ENCODE measurements at regions not wholly inside any gene's neighbourhood (a gene's known extent, or its start where the extent isn't known, plus 50 kb on each side); places are given as distances from the start of the nearest gene placed in this dataset.

DNA sequence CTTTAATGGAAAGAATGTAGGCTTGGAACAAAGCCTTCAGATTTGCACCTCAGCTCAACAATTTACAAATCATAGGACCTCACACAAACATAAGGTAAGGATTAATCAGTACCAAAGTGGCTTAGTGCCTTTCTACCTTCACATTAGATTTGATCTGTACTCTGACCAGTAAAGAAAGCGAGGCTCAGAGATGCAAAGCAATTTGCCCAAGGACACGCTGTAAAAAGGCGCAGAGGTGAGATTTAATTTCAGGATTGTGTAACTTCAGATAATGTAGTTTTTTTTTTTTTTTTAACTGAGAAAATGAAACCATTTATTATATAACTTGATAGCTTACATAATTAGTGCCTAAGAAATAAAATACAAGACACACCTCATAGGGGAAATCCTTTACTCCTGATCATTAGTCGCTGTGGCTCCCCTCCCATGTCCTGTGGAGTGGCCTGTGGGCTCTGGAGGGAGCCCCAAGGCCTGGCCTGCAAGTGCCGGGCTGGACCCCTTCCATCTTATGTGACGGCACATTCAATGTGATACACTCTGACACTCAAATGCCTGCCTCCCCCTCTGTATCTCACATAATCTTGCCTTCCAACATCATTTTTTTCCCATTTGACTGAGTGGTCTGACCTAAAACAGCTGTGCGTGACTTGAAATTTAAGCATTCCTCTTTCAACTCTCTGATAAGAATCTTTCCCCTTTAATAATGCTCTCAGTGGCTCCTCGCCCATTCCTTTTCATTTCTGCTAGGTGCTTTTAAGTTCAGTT is 426.5 kb upstream of the DAB1 start:
- DNase-seq: no peak

DNA sequence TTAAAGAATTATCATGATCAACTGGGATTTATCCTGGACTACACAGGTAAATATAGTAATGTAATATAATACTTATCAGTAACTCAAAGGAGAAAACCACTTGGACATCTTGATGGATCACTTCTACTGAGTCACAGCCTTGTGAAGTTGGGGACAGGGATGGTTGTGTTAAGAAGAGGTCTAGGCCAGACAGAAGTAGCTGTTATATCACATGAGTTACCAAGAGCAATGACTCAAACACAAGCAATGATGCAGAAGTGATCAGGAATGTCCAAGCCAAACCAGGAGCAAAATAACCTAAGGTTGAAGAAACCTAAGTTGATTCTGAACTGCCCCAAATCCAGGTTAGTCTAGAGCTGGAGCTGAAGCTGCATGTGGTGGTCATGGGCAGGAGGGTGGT is 424.5 kb upstream of the DAB1 start:
- peak; percentile 23 for DNase-seq

DNA sequence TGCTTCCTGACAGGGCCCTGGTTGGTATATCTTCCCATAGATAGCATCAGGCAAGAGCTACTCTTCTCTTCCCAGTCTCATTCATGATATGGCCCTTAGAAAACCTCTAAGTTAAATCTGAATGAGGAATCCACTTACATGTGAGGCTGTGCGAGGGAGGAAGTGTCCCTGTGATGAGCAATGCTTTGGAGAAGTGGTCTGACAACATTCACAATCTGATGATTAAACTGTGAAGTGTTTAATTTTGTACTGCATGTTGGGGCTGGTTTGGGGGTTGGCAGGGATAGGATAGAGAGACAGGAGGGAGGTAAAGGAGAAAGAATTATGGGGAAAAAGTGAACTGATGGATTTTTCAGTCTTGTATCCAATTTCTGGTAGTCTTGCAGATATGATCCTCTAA is 421.2 kb upstream of the DAB1 start:
- peak; percentile 47 for DNase-seq

DNA sequence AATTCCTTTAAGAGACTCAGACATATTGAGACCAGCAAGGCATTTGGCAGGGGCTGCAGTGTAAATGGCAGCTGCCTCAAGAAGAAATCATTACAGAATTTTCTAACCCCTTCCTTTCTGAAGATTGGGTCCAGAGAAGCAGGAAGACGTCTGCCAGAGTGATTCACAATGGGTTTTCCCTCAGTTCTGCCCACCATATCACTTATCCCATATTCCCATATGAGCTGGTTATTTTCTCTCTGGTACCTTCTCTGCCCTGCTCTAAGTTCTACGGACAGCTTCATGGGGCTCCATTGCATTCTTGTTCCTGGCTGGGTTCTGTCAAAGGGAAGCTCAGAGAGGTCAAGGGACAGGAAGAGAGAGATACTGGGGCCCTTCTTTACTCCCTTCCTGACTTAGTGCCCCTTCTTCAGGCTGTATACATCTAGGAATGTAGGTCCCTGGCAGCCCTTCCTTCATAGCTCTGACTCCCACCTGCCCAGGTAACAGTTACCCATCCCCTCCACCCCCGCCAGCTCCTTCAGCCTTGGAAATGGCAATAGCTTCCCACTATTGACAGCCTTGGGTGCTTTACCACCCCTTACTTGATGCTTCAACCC is 420.6 kb upstream of the DAB1 start:
- DNase-seq: no peak

DNA sequence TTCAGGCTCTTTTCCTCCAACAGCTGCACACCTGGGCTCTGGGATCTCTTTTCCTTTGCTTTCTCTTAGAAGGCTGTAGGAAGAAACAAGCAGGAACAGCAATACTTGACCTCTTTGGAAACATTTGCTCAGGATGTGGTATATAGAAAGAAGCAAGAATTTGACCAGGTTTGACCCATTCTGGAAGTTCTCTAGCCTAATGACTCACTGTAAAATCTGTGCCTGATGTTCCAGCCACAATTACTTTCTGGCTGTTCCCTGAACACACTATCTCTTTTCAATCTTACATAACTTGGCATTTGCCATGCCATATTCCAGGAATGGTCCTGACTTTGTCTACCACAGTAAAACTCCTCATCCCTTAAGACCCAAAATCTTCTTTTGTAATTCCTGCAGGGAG is 419.9 kb upstream of the DAB1 start:
- DNase-seq: peak; percentile 6

DNA sequence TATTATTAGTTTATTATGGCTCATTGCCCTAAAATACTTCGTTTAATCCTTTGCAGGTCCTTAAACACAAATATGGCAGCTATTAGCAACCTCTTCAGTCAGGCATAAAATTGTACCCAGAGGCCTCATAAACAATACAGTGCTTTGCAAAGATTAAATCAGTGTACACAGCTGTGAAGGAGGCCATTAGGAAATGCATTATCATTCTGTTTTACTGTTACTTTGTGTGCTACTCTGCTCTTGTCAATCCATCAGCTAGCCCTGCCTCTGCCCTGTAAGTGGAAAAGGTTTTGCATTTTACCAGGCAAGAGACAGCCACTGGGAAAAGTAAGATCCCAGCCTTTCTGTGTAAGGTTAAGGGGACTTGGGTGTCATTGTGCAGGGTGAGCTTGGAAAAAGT is 415.7 kb upstream of the DAB1 start:
- no peak for DNase-seq

DNA sequence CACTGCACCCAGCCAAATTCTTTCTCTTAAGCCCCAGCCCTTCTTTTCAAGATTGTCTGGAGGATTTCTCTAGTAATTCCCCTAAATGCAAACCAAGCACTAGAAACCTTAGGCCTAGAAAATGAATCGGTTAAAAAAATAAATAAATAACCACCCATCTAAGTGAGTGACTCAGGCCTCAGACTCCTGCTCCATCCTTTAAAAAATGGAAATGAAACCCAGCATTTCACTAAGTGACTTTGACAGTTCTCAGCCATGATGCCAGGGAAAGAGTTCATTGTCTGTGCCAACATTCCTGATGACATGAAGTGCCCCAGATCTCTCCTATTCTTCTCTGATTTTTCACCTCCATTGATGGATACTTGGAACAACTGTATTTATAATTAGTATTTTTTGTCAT is 415.2 kb upstream of the DAB1 start:
- peak; percentile 66 for DNase-seq

DNA sequence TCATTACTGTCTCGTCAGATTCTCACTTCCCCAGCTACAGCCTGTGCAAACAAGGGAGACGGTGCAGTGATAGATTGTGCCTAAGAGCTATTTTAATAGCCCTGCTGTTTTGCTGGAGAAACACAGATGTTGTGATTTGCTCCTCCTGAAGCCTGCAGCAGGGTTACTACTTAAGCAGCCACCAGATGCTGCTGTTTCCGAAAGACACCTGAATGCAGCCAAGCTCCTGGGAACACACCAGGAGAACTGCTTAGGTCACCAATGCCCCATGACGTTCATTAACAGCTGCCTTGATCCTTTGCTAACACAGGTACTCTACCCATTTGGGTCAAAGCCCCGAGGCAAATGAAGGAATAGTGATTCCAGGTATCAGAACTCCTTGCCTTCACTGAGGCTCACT is 411.8 kb upstream of the DAB1 start:
- no peak for DNase-seq

DNA sequence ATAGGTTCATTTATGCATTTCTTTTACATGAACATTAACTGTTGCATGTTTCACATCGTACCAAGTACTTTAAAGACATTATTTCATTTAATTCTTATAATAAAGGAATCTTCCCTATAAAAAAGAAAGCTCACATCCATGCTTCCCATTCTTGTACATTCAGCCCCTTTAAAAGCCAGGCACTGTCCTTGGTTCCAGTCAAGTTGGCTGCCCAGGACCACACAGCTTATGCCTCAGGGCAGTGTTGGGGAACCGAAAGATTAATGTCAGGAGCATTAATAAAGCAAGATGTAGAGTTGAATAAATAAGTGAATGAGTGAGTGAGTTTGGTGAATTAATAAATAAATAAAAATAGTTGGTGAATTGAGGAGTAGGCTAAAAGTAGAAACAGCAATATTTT is 409.4 kb upstream of the DAB1 start:
- DNase-seq: no peak

DNA sequence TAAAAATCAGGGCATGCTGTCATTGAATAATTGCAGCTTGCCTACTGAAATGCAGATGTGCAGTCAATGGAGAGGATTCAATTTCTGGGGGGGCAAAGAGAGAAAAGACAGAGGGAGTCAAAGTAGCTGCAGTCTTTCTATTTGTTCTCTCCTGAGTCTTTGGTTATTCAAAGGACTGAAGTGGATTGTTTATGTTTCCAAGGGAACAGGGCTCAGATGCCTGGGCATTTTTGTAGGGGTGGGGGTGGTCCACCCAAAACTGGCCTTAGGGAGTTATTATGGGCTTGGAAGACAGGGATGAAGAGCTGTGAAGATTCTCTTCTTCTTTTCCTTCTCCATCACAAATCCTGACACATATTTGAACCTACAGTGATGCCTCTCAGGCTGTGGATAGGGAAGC is 408.8 kb upstream of the DAB1 start:
- DNase-seq: no peak

DNA sequence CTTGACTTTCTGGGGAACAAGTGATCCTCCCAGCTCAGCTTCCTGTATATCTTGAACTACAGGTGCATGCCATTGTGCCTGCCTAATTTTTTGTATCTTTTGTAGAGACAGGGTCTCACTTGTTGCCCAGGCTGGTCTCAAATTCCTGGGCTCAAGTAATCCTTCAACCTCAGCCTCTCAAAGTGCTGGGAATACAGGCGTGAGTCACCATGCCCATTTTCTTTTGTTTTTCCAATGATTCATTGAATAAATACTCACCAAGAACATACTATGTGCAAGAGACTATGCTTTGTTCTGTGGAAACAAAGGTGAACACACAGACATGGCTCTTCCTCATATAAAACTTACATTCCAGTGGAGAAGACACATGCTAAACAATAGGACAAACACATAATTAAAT is 407.8 kb upstream of the DAB1 start:
- DNase-seq: peak; percentile 72

DNA sequence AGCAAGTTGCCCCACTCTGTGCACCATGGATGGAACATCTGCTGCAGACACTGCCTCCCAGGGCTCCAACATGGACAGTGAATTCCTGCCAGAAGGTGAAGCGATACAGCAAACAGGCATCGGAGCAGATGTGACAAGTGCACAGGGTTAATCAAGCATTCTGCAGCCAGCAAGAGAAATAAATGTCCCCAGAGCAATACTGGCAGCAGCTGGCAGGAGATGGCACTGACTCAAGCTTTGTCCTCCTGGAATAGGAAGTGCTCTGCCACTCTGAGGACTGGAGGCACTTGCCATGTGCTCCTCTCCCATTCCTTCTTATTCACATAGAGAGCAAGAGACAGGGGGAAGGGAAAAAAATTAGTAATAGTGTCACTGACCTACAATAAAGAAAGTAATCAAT is 402.7 kb upstream of the DAB1 start:
- no peak for DNase-seq

DNA sequence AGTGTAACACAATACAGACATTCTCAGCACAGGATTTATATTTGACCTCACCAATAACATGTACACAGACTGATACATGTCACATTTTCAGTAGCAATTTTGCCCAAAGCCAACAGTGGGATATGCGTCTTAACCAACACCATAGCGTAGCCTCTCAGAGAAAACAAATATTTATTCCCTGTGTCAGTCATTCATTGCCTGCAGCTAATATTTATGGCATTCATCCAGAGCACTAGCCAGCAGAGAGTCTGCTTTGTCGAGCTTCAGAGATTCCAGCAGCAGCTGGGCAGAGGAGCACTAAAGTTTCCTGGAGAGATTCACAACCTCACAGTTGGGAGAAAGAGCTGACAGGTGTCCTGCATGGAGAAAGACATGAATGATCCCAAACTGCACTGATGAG is 400.7 kb upstream of the DAB1 start:
- no peak for DNase-seq

DNA sequence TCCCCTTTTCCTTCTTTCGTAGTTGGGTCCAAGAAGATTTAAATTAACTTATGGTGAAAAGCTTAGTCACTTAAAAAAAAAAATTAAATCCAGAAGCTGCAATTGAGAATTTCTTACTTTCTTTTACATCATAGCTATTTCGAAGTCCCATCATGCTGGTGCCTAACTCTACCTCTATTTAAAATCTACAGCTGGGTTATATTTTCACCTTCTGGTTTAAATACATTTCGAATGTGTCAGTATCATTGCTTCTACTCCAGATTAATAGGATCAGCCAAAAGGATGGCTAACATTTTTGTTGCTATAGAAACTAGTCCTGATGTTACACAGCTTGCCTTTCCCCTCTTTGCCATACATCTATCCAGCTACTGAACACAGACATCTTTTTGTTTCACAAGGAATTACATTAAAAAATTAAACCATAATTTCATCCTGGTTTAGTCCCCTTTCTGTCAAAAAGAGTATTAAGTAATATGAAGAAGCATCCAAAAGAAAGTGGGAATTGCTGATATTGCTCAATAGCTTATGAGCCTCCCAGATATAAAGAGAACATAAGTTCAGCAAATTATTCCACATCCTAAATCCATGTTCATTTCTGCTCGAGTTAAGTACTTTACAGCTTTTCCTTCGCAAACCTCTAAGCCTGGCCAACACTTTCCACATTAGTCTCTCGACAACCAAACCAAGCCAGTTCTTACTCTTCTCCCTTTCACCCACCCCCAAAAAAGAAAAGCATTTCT is 396.7 kb upstream of the DAB1 start:
- no peak for DNase-seq

DNA sequence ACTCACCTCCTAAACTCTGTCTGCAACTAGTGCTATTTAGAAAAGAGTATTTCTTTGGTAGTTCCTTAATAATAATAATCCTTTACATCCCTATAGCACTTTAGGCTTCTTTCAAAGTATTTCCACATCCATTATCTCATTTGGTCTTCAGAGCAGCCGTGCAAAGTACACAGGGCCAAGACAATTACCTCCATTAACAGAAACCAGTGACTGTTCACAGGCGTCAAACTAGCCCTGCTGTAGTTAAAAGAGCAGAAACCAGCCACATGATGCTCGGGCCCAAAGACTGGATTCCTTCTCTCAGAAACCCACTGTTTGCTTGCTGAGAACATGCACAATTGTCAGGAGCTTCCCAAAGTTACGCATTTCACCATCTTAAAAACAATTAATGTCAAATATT is 396.0 kb upstream of the DAB1 start:
- DNase-seq: no peak

DNA sequence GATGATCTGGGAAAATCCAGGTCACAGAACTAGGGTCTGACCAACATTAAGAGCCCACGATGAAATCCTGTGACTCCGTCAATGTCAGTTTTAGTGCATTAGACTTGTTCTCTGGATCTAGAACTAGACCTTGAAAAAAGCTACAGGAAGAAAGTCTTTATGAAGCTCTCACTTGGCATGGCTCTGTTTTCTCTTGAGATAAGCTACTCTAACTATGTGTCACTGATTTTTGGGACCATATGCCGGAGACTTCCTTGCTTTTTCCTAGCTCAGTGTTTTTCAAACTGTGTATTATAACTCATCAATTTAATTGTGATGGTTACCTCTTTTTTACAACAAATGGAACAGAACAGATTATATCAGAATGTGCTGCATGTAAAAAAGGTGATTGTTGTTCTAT is 379.7 kb upstream of the DAB1 start:
- DNase-seq: no peak

DNA sequence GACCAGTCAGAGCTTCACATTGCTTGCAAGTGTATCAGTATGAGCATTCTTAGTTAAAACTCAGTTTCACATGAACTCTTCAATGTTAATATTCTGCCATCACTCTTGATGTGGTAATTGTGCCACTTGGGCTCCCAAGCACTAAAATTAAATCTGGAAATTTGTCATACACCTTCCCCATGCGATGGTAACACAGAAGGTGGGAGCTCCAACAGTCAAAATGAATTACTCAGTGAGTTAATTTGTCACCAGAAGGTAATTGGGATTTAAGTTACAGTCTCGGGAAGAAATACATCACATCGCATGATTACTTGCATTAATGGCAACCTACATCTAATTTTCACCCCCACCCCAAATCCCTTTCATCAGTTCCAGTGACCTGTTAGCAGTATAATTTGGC is 376.5 kb upstream of the DAB1 start:
- no peak for DNase-seq

DNA sequence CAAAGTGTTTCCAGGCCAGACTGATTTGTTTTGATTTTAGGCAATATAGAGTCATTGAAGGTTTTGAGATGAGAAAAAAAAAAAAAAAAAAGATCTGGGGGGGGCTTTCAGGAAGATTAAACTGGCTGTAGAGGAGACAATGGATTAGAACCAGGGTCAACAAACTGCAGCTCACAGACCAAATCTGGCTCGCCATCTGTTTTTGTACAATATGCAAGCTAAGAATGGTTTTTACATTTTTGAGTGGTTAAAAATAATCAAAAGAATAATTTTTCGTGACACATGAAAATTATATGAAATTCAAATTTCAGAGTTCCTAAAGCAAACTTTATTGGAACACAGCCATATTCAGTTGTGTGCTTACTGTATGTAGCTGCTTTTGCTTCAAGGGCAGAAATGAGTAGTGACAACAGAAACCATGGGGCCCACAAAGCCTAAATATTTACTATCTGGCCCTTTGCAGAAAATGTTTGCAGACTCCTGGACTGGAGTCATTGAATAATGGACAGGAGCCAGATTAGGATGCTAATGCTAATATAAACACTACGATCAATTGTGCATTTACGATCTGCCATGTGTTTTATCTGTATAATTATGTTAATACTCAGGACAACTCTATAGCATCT is 375.7 kb upstream of the DAB1 start:
- no peak for DNase-seq

DNA sequence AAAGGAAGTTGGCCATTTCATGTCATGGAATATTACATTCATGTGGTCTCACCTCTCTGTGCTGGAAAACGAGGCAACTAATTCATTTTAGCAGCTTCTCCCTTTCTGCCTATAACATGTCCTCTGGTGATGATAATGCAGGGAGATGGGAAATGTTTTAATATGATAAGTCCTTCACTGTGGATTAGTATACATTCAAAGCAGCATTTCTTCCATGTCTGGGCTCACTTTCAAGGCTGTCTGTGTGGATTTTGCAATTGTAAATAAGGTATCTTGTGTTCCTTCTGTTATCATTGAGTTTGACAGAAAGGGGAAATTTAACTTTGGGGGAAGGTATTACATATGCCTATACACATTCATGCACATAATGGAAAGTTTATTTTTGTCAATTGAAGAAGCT is 374.7 kb upstream of the DAB1 start:
- no peak for DNase-seq

DNA sequence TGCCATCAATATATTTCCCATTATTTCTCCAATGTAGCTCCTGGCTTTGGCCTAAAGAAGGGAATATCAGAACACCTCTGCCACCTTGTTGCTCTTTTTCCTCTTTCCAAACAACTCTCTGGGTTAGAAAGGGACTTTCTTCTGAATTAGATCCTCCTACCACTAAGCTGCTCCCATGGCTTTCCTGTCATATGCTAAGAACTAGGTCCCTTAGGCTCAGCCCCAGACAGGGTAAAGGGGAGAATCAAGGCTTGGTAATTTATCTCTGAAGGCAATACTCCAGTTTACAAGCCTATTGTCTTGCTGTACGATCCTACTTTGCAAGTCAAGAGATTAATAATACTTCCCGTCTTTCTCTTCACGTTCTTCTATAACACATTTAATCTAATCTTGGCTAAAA is 373.2 kb upstream of the DAB1 start:
- no peak for DNase-seq

DNA sequence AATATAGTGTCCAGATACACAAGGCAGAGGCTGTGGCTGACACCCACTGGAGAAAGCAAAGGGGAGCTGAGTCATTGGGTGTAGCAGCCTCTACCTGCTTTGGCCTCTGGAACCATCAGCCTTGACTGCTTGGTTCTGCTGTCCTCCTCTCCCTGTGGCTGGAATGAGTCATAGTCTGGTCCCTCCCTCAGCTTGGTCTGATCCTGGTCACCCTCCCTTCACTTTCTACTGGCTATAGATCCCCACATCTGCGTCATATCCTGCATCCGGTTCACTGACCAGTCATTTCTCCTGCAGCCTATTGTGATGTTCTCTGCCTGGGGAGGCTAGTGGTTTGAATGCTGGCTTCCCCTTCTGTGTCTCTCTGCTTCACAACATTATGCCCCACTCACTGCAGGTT is 372.8 kb upstream of the DAB1 start:
- peak; percentile 6 for DNase-seq

DNA sequence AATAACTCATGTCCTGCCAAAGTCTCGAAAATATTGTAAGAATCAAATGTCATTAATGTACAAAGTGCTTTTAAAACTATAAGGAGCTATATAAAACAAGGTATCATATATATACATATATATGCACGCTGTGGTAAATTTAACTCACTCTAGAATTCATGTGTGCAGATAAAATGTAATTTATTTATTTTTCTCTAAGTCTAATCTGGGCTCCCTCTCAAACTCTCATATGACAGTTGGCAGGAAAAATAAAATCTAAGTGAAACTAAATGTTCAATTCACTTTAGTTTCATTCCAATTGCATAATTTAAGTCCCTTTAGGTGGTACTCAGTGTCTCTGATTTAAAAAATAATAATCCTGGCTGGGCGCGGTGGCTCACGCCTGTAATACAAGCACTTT is 372.0 kb upstream of the DAB1 start:
- no peak for DNase-seq

DNA sequence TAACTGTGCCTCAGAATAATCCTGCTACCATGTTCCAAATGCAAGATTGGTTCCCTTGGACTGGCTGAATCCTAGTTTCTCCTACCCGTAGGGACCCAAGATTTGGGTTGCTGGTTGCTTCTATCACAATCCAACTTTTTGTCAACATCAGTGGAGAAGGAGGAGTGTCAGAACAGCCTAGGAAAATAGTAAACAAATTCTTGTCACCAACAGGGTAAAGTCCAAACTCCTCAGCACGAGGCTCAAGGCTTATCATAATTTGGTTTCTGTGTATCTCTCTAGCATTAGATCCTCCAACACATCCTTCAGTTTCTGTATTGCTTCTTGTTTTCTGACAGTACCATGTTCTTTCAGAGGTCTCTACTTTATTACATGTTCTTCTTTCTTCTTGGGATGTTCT is 370.2 kb upstream of the DAB1 start:
- DNase-seq: no peak

DNA sequence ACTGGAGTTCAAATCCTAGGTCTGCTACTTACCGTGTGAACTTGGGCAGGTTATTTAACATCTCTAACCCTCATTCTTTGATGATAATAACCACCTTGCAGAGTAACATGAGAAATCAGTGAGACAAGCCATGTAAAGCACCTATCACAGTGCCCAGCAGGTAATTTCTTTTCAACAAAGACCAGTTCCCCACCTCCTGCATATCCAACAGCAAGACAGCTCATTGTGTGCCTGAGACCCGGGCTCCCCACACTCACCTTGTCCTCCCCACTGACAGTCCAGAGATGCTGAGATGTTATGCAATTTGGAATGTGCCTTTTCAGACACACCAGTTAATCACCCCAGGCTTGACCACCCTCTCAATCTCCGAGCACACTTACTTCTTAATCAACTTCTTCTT is 367.6 kb upstream of the DAB1 start:
- DNase-seq: no peak
